ENCODE measurements at regions not wholly inside any gene's neighbourhood (a gene's known extent, or its start where the extent isn't known, plus 50 kb on each side); places are given as distances from the start of the nearest gene placed in this dataset.

GRCh38 chr6:109242925-109243324, 139.3 kb downstream of the CD164 start:
- ATAC-seq (ENCODE audit: insufficient read depth, low FRiP score) (no peak), DNase-seq (no peak)
- no peak overlapping the region for H3K4me3 ChIP-seq
- WGBS, 2 donors: 89 to 91% methylated on average over 3 of the region's 3 CpGs
- no peaks in the 10 kb centered on the region for H3K9me3 ChIP-seq (ENCODE audit: control insufficient read depth in 4 of 4, insufficient read depth in 3 of 4, low read length in 3 of 4)
- H3K27ac ChIP-seq (ENCODE audit: low read depth in 1 of 2, low read length in 1 of 2): no peak overlapping the region
- H3K4me1 ChIP-seq (ENCODE audit: control insufficient read depth in 5 of 5, insufficient read depth in 5 of 5, low read length in 5 of 5): peaks cover 0 to 11% (median 3%) of the 10 kb centered on the region in 5 donors
- TF ChIP-seq, protein P1, sequence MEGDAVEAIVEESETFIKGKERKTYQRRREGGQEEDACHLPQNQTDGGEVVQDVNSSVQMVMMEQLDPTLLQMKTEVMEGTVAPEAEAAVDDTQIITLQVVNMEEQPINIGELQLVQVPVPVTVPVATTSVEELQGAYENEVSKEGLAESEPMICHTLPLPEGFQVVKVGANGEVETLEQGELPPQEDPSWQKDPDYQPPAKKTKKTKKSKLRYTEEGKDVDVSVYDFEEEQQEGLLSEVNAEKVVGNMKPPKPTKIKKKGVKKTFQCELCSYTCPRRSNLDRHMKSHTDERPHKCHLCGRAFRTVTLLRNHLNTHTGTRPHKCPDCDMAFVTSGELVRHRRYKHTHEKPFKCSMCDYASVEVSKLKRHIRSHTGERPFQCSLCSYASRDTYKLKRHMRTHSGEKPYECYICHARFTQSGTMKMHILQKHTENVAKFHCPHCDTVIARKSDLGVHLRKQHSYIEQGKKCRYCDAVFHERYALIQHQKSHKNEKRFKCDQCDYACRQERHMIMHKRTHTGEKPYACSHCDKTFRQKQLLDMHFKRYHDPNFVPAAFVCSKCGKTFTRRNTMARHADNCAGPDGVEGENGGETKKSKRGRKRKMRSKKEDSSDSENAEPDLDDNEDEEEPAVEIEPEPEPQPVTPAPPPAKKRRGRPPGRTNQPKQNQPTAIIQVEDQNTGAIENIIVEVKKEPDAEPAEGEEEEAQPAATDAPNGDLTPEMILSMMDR (IDR thresholded peaks at IDR 0.05; ENCODE audit: control extremely low read depth, extremely low read depth): no peak
- no peaks in the 10 kb centered on the region for H3K36me3 ChIP-seq (ENCODE audit: control insufficient read depth in 4 of 4, insufficient read depth in 4 of 4, low read length in 4 of 4)
- H3K27me3 ChIP-seq (ENCODE audit: control insufficient read depth in 3 of 3, insufficient read depth in 3 of 3, low read length in 2 of 3): no peaks in the 10 kb centered on the region
- no peak overlapping the region for H3K9ac ChIP-seq (ENCODE audit: insufficient read depth in 1 of 2, low read length in 2 of 2)

DNA sequence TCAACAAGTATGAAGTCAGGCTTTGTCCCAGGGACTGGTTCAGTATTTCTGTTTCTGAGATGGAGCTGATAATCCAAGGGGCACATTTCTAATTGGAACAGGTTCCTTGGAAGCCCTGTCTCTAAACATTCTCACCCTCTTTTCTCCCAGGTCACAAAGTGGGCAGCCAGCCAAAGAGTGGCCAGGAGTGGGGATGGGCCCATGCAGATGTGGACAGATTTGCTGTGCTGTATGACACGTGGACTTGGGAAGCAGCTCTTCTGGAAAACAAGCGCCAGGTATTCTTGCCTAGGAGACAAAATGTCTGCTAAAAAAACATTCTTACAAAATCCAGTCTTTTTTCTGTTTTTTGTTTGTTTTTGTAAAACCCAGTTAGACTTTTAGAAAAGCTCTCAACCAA, 140.2 kb downstream of the CD164 start:
- WGBS, 2 donors: 74 to 87% methylated on average over 2 of the region's 2 CpGs
- DNase-seq: no peak
- no peaks in the 10 kb centered on the region for H3K27me3 ChIP-seq (ENCODE audit: control insufficient read depth in 3 of 3, insufficient read depth in 3 of 3, low read length in 2 of 3)
- H3K4me1 ChIP-seq (ENCODE audit: control insufficient read depth in 5 of 5, insufficient read depth in 5 of 5, low read length in 5 of 5): peaks cover 0 to 11% (median 3%) of the 10 kb centered on the region in 5 donors
- H3K9ac ChIP-seq (ENCODE audit: insufficient read depth in 1 of 2, low read length in 2 of 2): no peak overlapping the region
- TF ChIP-seq, protein P1 (IDR thresholded peaks at IDR 0.05; ENCODE audit: control extremely low read depth, extremely low read depth): no peak
- H3K4me3 ChIP-seq: no peak overlapping the region
- H3K27ac ChIP-seq (ENCODE audit: low read depth in 1 of 2, low read length in 1 of 2): no peak overlapping the region
- no peak for ATAC-seq (ENCODE audit: insufficient read depth, low FRiP score)
- H3K36me3 ChIP-seq (ENCODE audit: control insufficient read depth in 4 of 4, insufficient read depth in 4 of 4, low read length in 4 of 4): no peaks in the 10 kb centered on the region
- no peaks in the 10 kb centered on the region for H3K9me3 ChIP-seq (ENCODE audit: control insufficient read depth in 4 of 4, insufficient read depth in 3 of 4, low read length in 3 of 4)

DNA sequence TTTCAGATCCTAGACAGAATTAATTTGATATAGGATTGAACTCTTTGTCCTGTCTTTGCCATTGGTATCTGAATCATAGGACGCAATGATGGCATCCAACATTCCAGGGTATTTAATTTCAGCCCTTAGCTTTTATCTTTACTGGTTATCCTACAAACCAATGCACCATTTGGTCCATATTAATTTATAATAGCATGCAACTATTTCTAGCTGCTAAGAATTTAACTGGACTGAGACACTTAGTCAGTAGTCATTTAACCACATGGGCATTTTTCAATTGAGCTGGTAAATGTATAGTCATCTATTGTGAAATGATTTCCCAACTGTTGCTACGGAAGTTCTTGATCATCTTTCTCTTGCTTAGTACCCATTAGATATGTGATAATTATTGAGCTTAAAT, 141.1 kb downstream of the CD164 start:
- Histone ChIP-seq H3K27me3 (ENCODE audit: control insufficient read depth in 3 of 3, insufficient read depth in 3 of 3, low read length in 2 of 3) (no peaks in the 10 kb centered on the region), H3K36me3 (ENCODE audit: control insufficient read depth in 4 of 4, insufficient read depth in 4 of 4, low read length in 4 of 4) (no peaks in the 10 kb centered on the region), H3K4me1 (ENCODE audit: control insufficient read depth in 5 of 5, insufficient read depth in 5 of 5, low read length in 5 of 5) (peaks cover 0 to 11% (median 3%) of the 10 kb centered on the region in 5 donors), H3K9ac (ENCODE audit: insufficient read depth in 1 of 2, low read length in 2 of 2) (no peak overlapping the region), H3K9me3 (ENCODE audit: control insufficient read depth in 4 of 4, insufficient read depth in 3 of 4, low read length in 3 of 4) (no peaks in the 10 kb centered on the region), H3K4me3 (no peak overlapping the region), H3K27ac (ENCODE audit: low read depth in 1 of 2, low read length in 1 of 2) (no peak overlapping the region)
- no peak for DNase-seq
- no peak for ATAC-seq (ENCODE audit: insufficient read depth, low FRiP score)
- TF ChIP-seq, protein P1 (IDR thresholded peaks at IDR 0.05; ENCODE audit: control extremely low read depth, extremely low read depth): no peak
- 67 to 77% methylated on average over 2 of the region's 2 CpGs for WGBS, 2 donors

Data from lung (tissue), 11 donors.